ENCODE measurements at regions not wholly inside any gene's neighbourhood (a gene's known extent, or its start where the extent isn't known, plus 50 kb on each side); places are given as distances from the start of the nearest gene placed in this dataset.

- DNase-seq (ENCODE audit: low read depth) = no peak
- TF ChIP-seq CTCF (IDR thresholded peaks at IDR 0.05; ENCODE audit: low read length, missing control alignments) = no peak
- no peak overlapping the region for H3K4me3 ChIP-seq (replicated peaks; ENCODE audit: low read depth, low read length)
These were observed 1297.5 kb upstream of the SORCS1 start for GRCh38 chr10:108462005-108462404.

- TF ChIP-seq CTCF (IDR thresholded peaks at IDR 0.05; ENCODE audit: low read length, missing control alignments) = no peak
- no peak for DNase-seq (ENCODE audit: low read depth)
- no peak overlapping the region for H3K4me3 ChIP-seq (replicated peaks; ENCODE audit: low read depth, low read length)
These were observed 1290.3 kb upstream of the SORCS1 start for GRCh38 chr10:108454793-108455192.

- DNase-seq (ENCODE audit: low read depth) = no peak
- TF ChIP-seq CTCF (IDR thresholded peaks at IDR 0.05; ENCODE audit: low read length, missing control alignments) = no peak
- H3K4me3 ChIP-seq (replicated peaks; ENCODE audit: low read depth, low read length) = no peak overlapping the region
These were observed 1289.7 kb upstream of the SORCS1 start for GRCh38 chr10:108454224-108454623.

- DNase-seq (ENCODE audit: low read depth) = no peak
- no peak overlapping the region for H3K4me3 ChIP-seq (replicated peaks; ENCODE audit: low read depth, low read length)
- no peak for TF ChIP-seq CTCF (IDR thresholded peaks at IDR 0.05; ENCODE audit: low read length, missing control alignments)
These were observed 1288.7 kb upstream of the SORCS1 start for GRCh38 chr10:108453166-108453565.

GRCh38 chr10:108452533-108452932 lies 1288.0 kb upstream of the SORCS1 start:
- no peak for DNase-seq (ENCODE audit: low read depth)
- H3K4me3 ChIP-seq (replicated peaks; ENCODE audit: low read depth, low read length) = no peak overlapping the region
- TF ChIP-seq CTCF (IDR thresholded peaks at IDR 0.05; ENCODE audit: low read length, missing control alignments) = no peak

GRCh38 chr10:108450280-108450679 lies 1285.8 kb upstream of the SORCS1 start:
- no peak overlapping the region for H3K4me3 ChIP-seq (replicated peaks; ENCODE audit: low read depth, low read length)
- TF ChIP-seq CTCF (IDR thresholded peaks at IDR 0.05; ENCODE audit: low read length, missing control alignments) = no peak
- no peak for DNase-seq (ENCODE audit: low read depth)

- DNase-seq (ENCODE audit: low read depth) = no peak
- TF ChIP-seq CTCF (IDR thresholded peaks at IDR 0.05; ENCODE audit: low read length, missing control alignments) = no peak
These were observed 1281.2 kb upstream of the SORCS1 start for GRCh38 chr10:108445746-108446145.

More at GRCh38 chr10:108445746-108446145, 1281.2 kb upstream of the SORCS1 start:
- H3K4me3 ChIP-seq (replicated peaks; ENCODE audit: low read depth, low read length) = no peak overlapping the region

Measured in fibroblast of pulmonary artery (primary cell).